Superior temporal gyrus (tissue), 1 donor: ENCODE measurements at regions not wholly inside any gene's neighbourhood (a gene's known extent, or its start where the extent isn't known, plus 50 kb on each side); places are given as distances from the start of the nearest gene placed in this dataset.
A peak's percentile ranks its signal among the peaks of the same experiment; 100 is the strongest.

Experiments used
- DNase-seq: peaks from one replicate; pipeline ENCODE4 v3.0.0-alpha.2; 2016; ENCODE audit errors: extremely low spot score

DNA sequence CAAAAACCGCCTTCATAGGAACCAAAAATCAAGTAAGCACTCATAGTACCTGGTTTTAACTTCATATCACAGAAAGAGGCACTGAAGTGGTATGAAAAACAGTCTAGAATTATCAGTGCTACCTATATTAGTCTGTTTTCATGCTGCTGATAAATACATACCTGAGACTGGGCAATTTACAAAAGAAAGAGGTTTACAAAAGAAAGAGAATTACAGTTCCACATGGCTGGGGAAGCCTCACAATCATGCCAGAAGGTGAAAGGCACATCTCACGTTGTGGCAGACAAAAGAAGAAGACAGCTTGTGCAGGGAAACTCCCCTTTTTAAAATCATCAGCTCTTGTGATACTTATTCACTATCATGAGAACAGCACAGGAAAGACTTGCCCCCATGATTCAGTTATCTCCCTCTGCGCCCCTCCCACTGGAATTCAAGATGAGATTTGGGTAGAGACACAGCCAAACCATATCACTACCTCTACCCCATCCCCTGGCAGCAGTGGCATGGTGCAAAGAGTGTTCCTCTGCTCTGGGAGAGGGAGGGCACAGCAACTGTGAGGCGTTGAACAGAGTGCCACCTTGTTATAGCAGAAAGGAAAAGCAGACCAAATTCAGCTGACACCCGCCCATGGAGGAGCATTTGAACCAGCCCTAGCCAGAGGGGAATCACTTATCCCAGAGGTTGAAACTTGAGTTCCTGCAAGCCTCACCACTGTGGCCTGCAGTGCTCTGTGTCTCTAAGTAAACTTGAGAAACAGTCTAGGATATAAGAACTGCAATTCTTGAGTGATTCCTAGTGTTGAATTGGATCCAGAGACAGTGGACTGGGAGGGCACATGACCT lies 61.9 kb upstream of the PTPRZ1 start:
- no peak for DNase-seq

DNA sequence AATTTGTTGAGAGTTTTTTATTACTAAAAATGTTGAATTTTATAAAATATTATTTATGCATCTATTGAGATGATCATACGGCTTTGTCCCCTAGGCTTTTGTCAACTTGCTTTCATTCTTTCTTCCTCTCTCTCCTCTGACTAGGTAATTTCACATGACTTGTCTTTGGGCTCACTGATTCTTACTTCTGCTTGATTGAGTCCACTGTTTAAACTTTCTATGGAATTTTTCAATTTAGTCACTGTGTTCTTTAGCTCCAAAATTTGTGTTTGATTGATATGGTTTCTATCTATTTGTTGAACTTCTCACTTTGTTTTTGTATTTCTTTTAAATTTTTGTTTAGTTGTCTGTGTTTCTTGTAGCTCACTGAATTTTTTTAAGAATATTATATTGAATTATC lies 65.9 kb upstream of the PTPRZ1 start:
- no peak for DNase-seq

DNA sequence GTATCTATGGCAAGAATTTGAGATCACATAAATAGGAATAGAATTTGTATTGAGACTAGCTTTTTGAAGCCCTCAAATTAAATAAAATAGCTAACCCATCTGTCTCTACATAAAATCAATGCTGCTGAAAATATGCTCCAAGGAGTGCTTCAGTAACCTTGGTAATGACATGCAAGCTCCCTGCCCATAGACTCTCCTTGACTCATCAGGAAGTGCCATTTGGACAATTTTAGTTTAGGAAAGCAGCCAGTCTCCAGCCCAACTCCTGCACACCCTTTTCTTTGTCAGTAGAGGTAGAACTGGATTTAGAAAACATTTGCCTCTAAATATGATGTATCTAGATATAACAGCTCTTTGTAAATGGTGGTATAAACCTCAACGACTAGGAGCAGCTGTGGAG lies 69.9 kb upstream of the PTPRZ1 start:
- DNase-seq, result no peak

DNA sequence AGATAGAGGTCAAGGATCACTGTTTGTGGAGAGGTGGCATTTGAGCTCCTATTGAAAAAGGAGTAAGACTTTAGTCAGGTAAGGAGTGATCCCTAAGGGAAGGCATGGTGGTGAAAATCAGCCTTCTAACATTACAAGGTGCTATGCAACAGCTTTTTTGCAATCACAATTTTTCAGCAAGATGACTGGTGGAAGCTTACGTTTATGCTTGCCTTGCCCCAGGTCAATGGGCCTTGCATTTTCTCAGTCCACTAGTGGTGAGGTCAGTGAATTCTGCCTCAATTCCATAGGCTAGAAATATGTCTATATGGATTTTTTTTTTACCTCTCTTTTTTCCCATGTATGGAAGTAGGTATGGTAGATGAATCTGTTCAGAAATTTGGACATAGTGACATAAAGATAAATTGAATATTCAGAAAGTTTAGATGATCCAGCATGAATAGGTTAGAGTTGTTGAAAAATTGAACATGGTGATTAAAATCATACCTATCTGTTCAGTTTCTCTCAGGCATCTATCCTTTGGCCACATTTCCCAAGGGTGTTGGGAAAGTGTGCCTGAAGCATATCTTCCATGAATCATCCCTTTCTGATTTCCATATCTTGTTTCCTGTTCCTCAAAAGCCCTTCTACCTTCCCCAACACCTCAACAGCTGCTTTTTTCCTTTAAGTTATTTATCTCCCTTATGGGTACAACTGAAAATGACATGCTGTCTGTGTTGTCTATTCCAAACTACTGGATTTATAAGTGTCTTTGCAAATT lies 71.9 kb upstream of the PTPRZ1 start:
- no peak for DNase-seq

DNA sequence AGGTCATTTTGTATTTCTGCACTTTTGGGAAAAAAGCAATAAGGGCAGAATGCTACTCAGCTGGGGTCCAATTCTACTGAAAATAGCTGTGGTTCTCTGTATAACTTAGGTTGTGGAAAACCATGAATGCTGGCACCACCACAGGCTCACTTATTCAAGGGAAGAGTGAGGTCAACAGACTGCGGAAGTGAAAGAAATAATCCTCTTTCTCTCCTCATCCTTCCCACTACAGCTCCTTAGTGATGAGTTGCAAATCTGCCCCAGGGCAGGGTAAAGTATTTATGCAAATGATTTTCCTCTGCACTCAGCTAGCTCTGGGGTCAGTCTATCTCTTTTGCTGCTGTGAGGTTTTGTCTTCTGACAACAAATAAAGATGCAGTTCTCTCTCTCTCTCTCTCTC lies 74.1 kb upstream of the PTPRZ1 start:
- DNase-seq, result peak; percentile 24

DNA sequence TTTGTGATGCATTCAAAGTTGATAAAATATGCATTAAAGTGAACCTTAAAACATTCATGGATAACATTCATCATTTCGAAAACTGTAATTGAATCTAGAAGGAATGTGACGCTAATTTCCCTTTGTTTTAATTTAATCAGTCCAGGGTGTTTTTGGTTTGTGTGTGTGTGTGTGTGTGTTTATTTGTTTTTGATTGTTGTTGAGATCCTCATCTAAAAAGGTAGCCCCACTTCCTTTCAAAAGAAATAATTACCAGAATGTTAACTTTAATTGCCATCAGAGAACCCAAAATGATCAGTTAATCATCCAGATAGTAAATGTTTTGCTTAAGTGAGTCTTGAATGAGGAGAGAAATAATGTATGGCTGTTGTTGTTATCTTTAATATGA lies 74.5 kb upstream of the PTPRZ1 start:
- DNase-seq, result no peak

DNA sequence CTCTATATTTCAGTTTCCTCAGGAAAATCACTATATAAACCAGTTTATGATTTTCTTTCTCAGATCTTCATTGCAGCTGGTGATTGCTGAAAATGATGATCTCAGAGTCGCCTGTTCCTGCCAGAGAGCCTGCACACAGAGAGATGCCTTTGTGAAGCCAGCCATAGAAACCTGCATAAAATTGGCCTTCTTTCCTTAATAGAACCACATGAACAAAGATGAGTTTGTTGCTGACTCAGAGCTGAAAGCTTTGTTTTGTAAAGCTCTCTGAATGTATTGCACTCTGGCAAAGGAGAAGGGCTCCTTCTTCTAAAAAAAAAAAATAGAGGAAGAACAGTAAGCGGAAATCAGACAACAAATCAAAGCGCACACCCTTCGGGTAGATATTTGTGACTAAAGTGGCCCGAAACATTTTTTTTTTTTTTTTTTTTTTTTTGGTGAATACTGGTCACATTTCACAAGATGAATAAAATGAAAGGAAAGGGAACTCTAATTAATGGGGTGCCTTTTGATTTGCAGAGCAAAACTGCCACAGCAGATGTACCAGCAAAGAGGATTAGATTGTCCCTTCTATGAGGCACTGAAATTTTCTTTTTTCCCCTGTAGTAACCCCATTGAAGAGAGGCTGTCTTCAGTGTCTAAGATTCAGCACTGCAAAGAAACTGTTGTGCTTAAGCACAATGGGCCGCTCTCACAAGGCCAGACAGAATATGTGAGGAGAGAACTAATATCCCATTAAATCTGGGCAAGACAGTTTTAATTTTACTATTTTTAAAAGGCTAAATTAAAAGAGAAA lies 75.1 kb upstream of the PTPRZ1 start:
- peak; percentile 96 for DNase-seq

DNA sequence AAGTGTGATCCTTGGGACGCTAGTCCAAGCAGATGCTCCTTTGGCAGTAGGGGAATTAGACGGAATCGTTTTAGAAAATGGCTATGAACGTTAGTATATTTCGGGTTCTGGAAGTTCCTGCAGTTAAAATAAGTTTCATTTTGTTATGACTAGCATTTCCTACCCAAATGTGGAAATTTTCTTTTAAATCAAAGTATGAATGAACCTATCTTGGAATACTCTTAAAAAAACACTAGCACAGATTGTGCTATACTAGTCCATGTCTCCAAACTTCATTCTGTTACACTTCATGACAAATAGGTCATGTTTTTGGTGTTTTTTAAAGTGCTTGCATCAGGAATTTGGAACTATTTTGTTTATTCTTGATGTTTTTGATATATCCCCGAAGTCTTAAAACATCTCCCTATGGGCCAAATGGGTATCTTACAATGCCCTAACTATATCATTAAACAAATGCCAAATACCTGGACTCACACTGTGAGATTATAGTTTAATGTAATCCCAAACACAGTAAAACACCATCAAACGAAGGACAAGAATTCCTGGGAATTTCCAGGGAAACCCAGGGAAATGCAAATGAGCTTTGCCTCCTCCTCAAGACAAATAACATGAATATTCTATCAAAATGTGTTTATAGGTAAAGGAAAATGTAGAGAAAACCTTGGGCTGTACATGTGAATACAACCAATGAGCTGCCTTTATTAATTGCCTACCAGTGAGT lies 75.9 kb upstream of the PTPRZ1 start:
- peak; percentile 52 for DNase-seq

DNA sequence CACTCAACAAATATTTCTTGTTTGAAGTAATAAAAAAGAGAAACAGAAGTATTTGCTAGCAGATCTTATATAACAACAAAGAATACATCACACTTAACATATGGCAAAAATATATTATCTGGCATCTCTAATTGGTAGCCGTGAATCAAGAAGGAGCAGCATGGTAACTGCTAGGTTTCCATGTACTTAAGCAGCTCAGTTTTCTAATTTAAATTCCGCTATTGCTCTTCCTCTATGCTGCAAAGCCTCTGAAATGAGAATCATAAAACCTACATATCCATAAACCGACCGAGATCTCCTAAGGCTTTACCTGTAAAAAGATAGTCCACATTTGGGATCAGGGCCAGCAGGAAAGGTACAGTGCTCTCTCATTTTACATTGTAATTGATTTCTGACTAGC lies 76.6 kb upstream of the PTPRZ1 start:
- DNase-seq, result peak; percentile 24

DNA sequence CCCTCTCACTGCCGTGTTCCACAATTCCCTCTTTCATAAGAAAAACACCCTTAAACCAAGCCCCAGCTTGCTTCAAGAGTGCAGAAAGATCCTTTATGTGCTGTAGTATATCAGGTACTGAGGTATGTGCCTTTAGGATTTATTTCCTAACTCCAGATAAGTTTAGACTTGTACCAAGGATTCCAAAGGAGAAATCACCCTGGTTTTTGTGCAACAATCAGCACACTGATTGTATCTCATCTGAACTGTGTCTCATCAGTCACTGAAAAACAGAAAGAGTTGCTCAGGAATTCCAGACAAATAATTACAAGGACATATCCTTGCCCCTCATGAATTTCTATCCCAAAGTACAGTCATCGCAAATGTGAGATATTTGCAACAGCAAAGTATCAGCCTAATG lies 77.2 kb upstream of the PTPRZ1 start:
- DNase-seq, result no peak

DNA sequence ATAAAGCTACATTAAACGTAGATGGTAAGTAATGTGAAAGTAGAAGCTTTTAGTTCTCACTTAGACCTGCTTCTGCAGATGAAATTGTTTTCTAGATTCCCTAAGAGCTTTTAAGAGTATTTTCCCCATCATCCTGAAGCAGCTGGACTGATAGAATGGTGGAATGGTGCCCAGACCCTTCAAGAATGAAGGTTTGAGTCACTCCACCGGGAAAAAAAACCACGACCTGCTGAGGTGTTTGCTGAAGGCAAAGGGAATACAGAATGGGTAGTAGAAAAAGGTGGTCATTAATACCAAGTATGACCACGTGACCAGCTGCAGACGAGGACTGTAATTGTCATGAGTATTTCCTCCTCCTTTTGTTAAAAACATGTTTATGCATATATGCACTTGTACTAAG lies 79.2 kb upstream of the PTPRZ1 start:
- DNase-seq, result no peak

DNA sequence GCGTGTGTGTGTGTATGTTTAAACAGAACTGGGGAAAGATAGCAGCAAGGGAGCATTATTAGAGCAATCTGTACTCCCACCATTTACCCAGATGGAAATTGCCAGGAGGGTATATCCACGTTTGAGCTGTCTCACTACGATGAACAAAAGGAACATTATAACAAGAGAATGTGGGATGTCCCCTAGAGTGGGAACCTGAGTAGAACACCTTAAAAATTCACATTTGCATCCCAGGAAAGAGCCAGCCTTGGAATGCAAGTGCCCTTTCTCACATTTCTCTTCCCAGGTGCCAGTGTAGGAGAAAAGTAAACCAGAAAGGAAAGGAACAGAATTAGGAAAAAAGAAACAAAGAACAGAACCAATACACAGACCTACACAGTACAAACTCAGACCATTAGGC lies 95.3 kb upstream of the PTPRZ1 start:
- no peak for DNase-seq

DNA sequence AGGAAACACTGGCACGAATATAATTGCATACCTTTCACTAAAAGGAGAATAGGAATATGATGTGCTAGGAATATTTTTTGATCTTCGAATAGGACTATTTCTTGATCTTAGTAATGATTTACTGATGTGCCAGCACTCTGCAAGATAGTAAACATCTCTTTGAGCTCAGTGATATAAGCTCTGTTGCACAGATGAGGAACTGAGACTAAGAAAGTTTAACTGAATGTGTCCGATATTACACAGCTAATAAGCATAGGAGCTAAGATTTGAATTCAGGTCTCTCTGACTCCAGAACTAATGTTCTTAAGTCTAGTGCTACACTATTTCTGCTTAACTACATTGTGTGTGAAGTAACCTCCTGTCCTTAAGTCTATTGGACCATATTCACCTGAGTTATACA lies 98.4 kb upstream of the PTPRZ1 start:
- DNase-seq, result no peak

DNA sequence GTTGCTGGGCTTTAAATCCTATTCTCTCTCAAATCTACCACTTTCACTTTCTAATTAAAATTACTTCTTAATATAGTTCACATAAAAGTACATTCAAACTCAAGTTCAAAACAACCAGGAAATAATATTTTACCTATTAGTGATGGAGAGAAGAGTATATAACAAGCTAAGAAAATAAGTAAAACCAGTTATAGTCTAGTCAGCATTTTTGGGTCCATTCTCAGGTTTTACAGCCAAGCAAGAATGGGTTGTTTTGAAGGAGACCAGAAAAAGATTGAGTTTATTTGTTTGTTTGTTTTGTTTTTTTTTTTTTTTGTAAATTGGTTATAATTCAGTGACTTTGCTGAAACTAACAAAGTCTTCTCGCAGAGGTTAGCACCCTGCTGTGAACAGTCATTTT lies 106.3 kb upstream of the PTPRZ1 start:
- no peak for DNase-seq

DNA sequence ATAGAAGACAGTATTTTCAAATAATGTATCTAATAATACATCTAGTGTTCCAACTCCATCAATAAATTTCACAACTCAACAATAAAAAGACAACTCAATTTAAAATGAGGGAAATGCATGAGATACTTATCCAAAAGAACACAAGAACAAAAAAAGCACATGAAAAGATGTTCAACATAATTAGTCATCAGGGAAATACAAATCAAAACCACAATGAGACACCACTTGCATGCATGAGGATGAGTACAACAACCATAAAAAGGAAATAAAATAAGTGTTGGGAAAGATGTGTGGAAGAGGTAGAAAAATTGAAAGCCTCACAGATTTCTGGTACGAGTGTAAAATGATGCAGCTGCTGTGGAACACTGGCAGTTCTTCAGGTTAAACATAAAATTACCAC lies 111.6 kb upstream of the PTPRZ1 start:
- DNase-seq, result no peak

DNA sequence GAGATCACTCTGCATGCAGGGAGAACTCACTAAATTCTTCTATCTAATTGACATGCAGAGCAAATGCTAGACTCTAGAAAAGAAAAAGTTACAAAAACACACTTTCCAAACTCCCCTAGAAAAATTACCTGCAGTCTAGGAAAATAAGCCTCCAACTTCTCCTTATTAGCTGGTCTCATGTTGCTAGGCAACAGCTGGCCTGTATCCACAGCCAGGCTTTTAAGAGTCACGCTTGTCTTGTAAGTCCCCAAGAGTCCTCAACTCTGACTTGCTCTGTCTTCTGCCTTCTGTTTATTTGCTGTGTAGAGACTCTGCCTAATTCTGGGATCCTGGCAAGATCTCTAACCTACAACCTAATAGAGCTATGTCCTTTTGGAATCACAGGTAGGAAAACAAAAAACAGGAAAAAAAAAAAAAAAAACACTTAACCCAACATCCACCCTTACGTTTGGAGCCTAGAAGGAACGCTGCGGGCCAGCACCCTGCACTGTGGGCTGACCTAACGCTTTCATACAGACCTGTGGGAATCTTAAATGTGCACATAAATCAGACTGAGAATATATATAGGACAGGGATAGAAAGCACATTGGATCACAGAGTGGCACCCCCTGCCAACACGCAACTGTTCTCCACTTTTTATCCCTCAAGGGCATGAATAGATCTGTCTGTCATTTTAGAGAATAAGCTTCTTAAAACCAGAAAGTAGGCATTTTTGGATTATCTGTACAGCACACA lies 117.0 kb upstream of the PTPRZ1 start:
- DNase-seq, result no peak

DNA sequence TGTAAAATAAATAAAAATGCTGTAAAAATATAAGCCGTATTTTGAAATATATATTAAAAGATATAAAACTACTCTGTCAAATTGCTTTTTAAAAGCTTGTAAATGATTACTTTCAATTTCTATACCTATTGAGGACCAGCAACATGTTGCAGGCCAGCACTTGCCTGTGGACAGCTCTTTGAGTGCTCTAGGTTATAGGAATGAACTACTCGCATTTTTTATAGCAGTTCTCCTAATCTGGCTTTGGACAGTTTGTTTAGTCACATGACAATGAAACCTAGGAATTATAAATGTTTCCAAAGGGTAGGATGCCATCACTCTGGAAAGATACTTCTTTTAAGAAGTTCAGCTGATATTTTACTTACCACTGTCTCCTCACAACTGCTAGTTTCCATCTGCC lies 117.7 kb upstream of the PTPRZ1 start:
- no peak for DNase-seq

DNA sequence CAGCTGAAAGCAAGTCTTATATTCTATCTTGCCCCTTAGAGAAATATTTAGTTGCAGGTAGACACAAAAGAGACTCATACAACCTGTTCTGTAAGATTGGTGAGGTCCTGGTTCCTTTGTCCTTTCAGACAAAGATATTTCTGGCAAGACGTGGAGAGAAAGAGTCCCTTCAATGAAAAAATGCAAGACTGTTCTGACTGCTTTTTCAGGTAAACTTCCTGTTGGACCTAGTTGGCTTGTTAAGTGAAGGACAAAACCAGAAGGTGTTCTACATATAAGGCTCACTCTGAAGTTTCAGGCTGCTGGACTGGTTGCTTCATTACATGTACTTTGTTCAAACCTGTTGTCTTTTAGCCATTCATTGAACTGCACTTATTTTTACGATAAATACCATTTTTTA lies 119.0 kb upstream of the PTPRZ1 start:
- no peak for DNase-seq

DNA sequence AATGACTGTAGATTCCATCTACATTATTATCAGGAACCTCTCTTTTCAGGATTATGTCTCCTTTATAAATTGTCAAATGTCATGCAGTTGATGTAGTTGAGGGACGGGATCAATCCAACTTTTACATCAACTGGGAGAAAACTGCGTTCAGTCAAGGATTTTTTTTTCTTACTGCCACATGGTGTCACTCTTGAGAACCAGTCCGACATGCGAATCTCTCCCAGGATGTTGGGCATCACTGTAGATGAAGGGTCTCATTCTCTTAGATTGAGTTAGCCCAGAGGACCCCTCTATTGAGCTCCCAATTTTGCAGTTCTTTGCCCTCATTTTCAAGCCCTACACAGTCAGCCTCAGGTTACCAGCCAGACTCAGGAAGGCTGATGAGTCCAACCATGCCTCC lies 120.3 kb upstream of the PTPRZ1 start:
- peak; percentile 47 for DNase-seq

DNA sequence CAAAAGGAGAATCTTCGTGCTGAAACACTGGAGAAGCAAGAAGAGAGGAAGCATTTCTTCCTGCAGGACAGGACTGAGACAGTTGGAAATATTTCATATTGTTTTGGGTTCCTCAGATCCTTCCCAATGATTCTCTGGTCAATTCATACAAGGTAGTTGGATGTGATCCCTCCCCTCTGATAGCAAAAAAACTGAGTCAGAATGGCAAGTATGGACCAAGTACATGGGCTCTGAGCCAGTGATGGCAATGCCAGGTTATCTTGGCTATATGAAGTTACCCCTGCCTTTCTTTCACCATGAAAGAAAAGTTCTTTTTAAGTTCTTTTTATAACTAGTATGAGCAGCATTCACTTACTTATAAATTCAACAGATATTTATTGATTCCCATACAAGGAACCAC lies 124.4 kb upstream of the PTPRZ1 start:
- DNase-seq, result no peak

DNA sequence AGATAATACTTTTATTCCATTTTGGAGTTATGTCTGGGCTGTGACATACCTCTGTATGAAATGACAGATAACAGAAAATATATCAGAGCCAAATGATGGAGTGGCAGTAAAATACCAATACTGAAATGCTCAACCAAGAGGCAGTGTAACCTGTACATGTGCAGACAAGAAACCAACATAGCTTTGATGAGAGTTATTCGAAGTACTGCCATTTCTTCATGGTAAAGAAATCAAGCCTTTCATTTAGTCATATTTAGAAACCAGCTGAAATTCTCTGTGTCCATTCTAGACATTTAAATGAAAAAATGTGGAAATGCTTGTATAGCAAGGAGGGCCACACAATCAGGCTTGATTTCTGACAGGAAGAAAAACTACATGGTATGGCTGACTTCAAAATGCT lies 127.1 kb upstream of the PTPRZ1 start:
- no peak for DNase-seq
